Neuronal stem cell (in vitro differentiated cells): ENCODE measurements at regions not wholly inside any gene's neighbourhood (a gene's known extent, or its start where the extent isn't known, plus 50 kb on each side); places are given as distances from the start of the nearest gene placed in this dataset.
A peak's percentile ranks its signal among the peaks of the same experiment; 100 is the strongest.

Experiments used
- DNase-seq: peaks from one replicate; pipeline ENCODE4 v3.0.0-alpha.2; 2013; ENCODE audit warnings: low spot score
- H2AFZ ChIP-seq: one replicate; pipeline ENCODE4 v1.6.1; 2013; ENCODE audit warnings: mild to moderate bottlenecking, low read length, inconsistent platforms
- H2AK5ac ChIP-seq: 2 replicates; pipeline ENCODE4 v1.6.1; 2013; ENCODE audit warnings: low read depth, mild to moderate bottlenecking, inconsistent platforms, low read length, moderate library complexity, mixed read lengths
- H2BK120ac ChIP-seq: 2 replicates; pipeline ENCODE4 v1.6.1; 2013; ENCODE audit warnings: low read depth, mild to moderate bottlenecking, inconsistent platforms, low read length, moderate library complexity, mixed read lengths
- H2BK12ac ChIP-seq: one replicate; pipeline ENCODE4 v1.6.1; 2013; ENCODE audit warnings: low read length, inconsistent platforms
- H2BK15ac ChIP-seq: 2 replicates; pipeline ENCODE4 v1.6.1; 2013; ENCODE audit warnings: mild to moderate bottlenecking, low read length, inconsistent platforms, mixed read lengths
- H2BK5ac ChIP-seq: one replicate; pipeline ENCODE4 v1.6.1; 2013; ENCODE audit warnings: inconsistent platforms, mild to moderate bottlenecking, low read length, moderate library complexity
- H3K14ac ChIP-seq: one replicate; pipeline ENCODE4 v1.6.1; 2013; ENCODE audit warnings: low read length, inconsistent platforms
- H3K18ac ChIP-seq: 2 replicates; pipeline ENCODE4 v1.6.1; 2013; ENCODE audit warnings: low read length, inconsistent platforms
- H3K23ac ChIP-seq: 2 replicates; pipeline ENCODE4 v1.6.1; 2013; ENCODE audit warnings: low read depth, mild to moderate bottlenecking, mixed read lengths, low read length, inconsistent platforms; ENCODE audit not compliant: poor library complexity
- H3K27ac ChIP-seq: replicated peaks from 3 replicates; pipeline ENCODE4 v1.5.1; 2013; ENCODE audit warnings: low read length, inconsistent platforms
- H3K27me3 ChIP-seq, 3 experiments: 2 replicates each; pipeline ENCODE4 v1.6.1; 2013; ENCODE audit warnings: low read length in 3 of 3, mild to moderate bottlenecking in 2 of 3, inconsistent platforms in 1 of 3, low read depth in 1 of 3, mixed read lengths in 1 of 3, moderate library complexity in 1 of 3; ENCODE audit not compliant: control insufficient read depth in 3 of 3, insufficient read depth in 3 of 3
- H3K36me3 ChIP-seq, 2 donors: replicated peaks in 1 of 2; 2 replicates each; pipeline ENCODE4 v1.6.1; 2013; ENCODE audit warnings: low read length in 2 of 2; ENCODE audit not compliant: control insufficient read depth in 2 of 2, insufficient read depth in 2 of 2
- H3K4ac ChIP-seq: 2 replicates; pipeline ENCODE4 v1.6.1; 2013; ENCODE audit warnings: inconsistent platforms, mild to moderate bottlenecking, low read length, moderate library complexity
- H3K4me1 ChIP-seq, 2 donors: 1 replicate in 1 of 2; 2 replicates in 1 of 2; pipeline ENCODE4 v1.6.1; 2013; ENCODE audit warnings: low read length in 2 of 2, low read depth in 1 of 2; ENCODE audit not compliant: control insufficient read depth in 2 of 2, insufficient read depth in 1 of 2
- H3K4me2 ChIP-seq: one replicate; pipeline ENCODE4 v1.6.1; 2013; ENCODE audit warnings: mild to moderate bottlenecking, low read length, inconsistent platforms; ENCODE audit not compliant: insufficient read depth, poor library complexity, severe bottlenecking
- H3K4me3 ChIP-seq, 2 donors: 2 replicates each; pipeline ENCODE4 v1.5.1; 2013; ENCODE audit warnings: low read length in 2 of 2, mild to moderate bottlenecking in 2 of 2, inconsistent platforms in 1 of 2, moderate library complexity in 1 of 2
- H3K79me1 ChIP-seq: one replicate; pipeline ENCODE4 v1.6.1; 2013; ENCODE audit warnings: low read depth, mild to moderate bottlenecking, inconsistent platforms, low read length, moderate library complexity
- H3K9ac ChIP-seq: one replicate; pipeline ENCODE4 v1.6.1; 2013; ENCODE audit warnings: mild to moderate bottlenecking, low read depth, low read length, inconsistent platforms; ENCODE audit not compliant: poor library complexity
- H3K9me3 ChIP-seq, 2 donors: replicated peaks in 1 of 2; 2 replicates each; pipeline versions ENCODE3 to v1.6.1; 2013; ENCODE audit warnings: low read length in 2 of 2, mild to moderate bottlenecking in 2 of 2, inconsistent platforms in 1 of 2, low read depth in 1 of 2, mixed read lengths in 1 of 2, moderate library complexity in 1 of 2; ENCODE audit not compliant: control insufficient read depth in 2 of 2, insufficient read depth in 1 of 2
- H4K8ac ChIP-seq: one replicate; pipeline ENCODE4 v1.6.1; 2013; ENCODE audit warnings: low read depth, mild to moderate bottlenecking, inconsistent platforms, low read length, moderate library complexity
- H4K91ac ChIP-seq: one replicate; pipeline ENCODE4 v1.6.1; 2013; ENCODE audit warnings: low read length, low read depth, mild to moderate bottlenecking, inconsistent platforms; ENCODE audit not compliant: poor library complexity
- WGBS, 2 donors: extraction: QIAGEN DNeasy Blood & Tissue Kit; methylation state at CpG; one replicate each; pipeline ENCODE4 v1.1.7; 2013; ENCODE audit warnings: missing lambda C conversion rate in 2 of 2, mixed read lengths in 1 of 2; ENCODE audit not compliant: insufficient read length in 2 of 2, insufficient replicate concordance in 1 of 2; ENCODE audit errors: extremely low coverage in 2 of 2; 5-methylcytosine and 5-hydroxymethylcytosine counted together

GRCh38 chr12:130222519-130223218 is 60.4 kb downstream of the FZD10 start:
- Histone ChIP-seq H2AK5ac (no peak overlapping the region), H3K9ac (no peak overlapping the region), H2BK5ac (no peak overlapping the region), H3K27me3 (peaks cover 0 to 13% (median 0%) of the 10 kb centered on the region in 3 experiments), H3K79me1 (no peaks in the 10 kb centered on the region), H2BK12ac (no peak overlapping the region), H2BK15ac (no peak overlapping the region), H3K36me3 (no peaks in the 10 kb centered on the region), H3K4me2 (no peak overlapping the region), H3K27ac (no peak overlapping the region), H4K91ac (no peak overlapping the region), H3K23ac (no peak overlapping the region), H3K4me1 (peaks cover 13 to 26% of the 10 kb centered on the region in 2 donors), H3K18ac (no peak overlapping the region), H3K4ac (no peak overlapping the region), H4K8ac (no peak overlapping the region), H3K4me3 (no peak overlapping the region), H3K9me3 (peaks cover 0 to 8% of the 10 kb centered on the region in 2 donors), H2AFZ (peak overlapping the region; percentile 11), H2BK120ac (no peak overlapping the region), H3K14ac (no peak overlapping the region)
- WGBS, 2 donors: no CpG with 5 or more reads among the region's 23 CpGs
- DNase-seq: peak; percentile 8

GRCh38 chr12:130223767-130224244 is 61.5 kb downstream of the FZD10 start:
- no peak overlapping the region for H3K9ac ChIP-seq
- H3K36me3 ChIP-seq: no peaks in the 10 kb centered on the region
- no peak for DNase-seq
- no peak overlapping the region for H3K23ac ChIP-seq
- no peak overlapping the region for H3K14ac ChIP-seq
- no peak overlapping the region for H4K91ac ChIP-seq
- 95 to 100% methylated on average over 1 to 3 of the region's 6 CpGs for WGBS, 2 donors
- no peak overlapping the region for H2BK5ac ChIP-seq
- no peak overlapping the region for H3K27ac ChIP-seq
- no peak overlapping the region for H2BK120ac ChIP-seq
- no peak overlapping the region for H3K4me2 ChIP-seq
- no peak overlapping the region for H3K18ac ChIP-seq
- H4K8ac ChIP-seq: no peak overlapping the region
- H3K4ac ChIP-seq: no peak overlapping the region
- H3K79me1 ChIP-seq: no peaks in the 10 kb centered on the region
- peak overlapping the region in 1 of 2 donors; percentile 65 for H3K4me3 ChIP-seq
- no peak overlapping the region for H2BK15ac ChIP-seq
- H3K4me1 ChIP-seq: peaks cover 13 to 26% of the 10 kb centered on the region in 2 donors
- H2BK12ac ChIP-seq: no peak overlapping the region
- peaks cover 0 to 8% of the 10 kb centered on the region in 2 donors for H3K9me3 ChIP-seq
- no peak overlapping the region for H2AK5ac ChIP-seq
- H2AFZ ChIP-seq: no peak overlapping the region
- peaks cover 0 to 13% (median 0%) of the 10 kb centered on the region in 3 experiments for H3K27me3 ChIP-seq

- no peak overlapping the region for H3K27ac ChIP-seq
- no peak overlapping the region for H2AFZ ChIP-seq
- no peak for DNase-seq
- no peak overlapping the region for H4K91ac ChIP-seq
- H2AK5ac ChIP-seq: no peak overlapping the region
- no CpG with 5 or more reads among the region's 14 CpGs for WGBS, 2 donors
- no peak overlapping the region for H4K8ac ChIP-seq
- peaks cover 0 to 11% of the 10 kb centered on the region in 2 donors for H3K9me3 ChIP-seq
- no peak overlapping the region for H3K14ac ChIP-seq
- no peak overlapping the region for H3K4ac ChIP-seq
- no peak overlapping the region for H3K4me2 ChIP-seq
- no peaks in the 10 kb centered on the region for H3K79me1 ChIP-seq
- peaks cover 0 to 11% (median 0%) of the 10 kb centered on the region in 3 experiments for H3K27me3 ChIP-seq
- H2BK12ac ChIP-seq: no peak overlapping the region
- peaks cover 13 to 26% of the 10 kb centered on the region in 2 donors for H3K4me1 ChIP-seq
- no peak overlapping the region for H3K9ac ChIP-seq
- H3K18ac ChIP-seq: no peak overlapping the region
- H3K4me3 ChIP-seq: peak overlapping the region in 1 of 2 donors; percentile 53
- H3K36me3 ChIP-seq: no peaks in the 10 kb centered on the region
- H2BK5ac ChIP-seq: no peak overlapping the region
- no peak overlapping the region for H3K23ac ChIP-seq
- no peak overlapping the region for H2BK15ac ChIP-seq
- H2BK120ac ChIP-seq: no peak overlapping the region
Observed at GRCh38 chr12:130224613-130225012, 62.3 kb downstream of the FZD10 start.

GRCh38 chr12:130225347-130225746 is 63.1 kb downstream of the FZD10 start:
- Histone ChIP-seq H3K4me1 (peaks cover 13 to 22% of the 10 kb centered on the region in 2 donors), H2BK12ac (no peak overlapping the region), H2BK120ac (no peak overlapping the region), H3K27ac (no peak overlapping the region), H3K23ac (no peak overlapping the region), H2AFZ (no peak overlapping the region), H3K27me3 (peaks cover 0 to 11% (median 0%) of the 10 kb centered on the region in 3 experiments), H3K4me2 (no peak overlapping the region), H3K36me3 (no peaks in the 10 kb centered on the region), H3K9ac (no peak overlapping the region), H3K79me1 (no peaks in the 10 kb centered on the region), H3K18ac (peak overlapping the region; percentile 11), H2BK15ac (peak overlapping the region; percentile 8), H3K4ac (no peak overlapping the region), H4K91ac (no peak overlapping the region), H3K9me3 (peaks cover 0 to 11% of the 10 kb centered on the region in 2 donors), H3K14ac (no peak overlapping the region), H3K4me3 (no peak overlapping the region), H2AK5ac (no peak overlapping the region), H4K8ac (no peak overlapping the region), H2BK5ac (peak overlapping the region; percentile 10)
- no peak for DNase-seq
- WGBS, 2 donors: no CpG with 5 or more reads among the region's 6 CpGs
